Peyer's patch (tissue), 4 donors: ENCODE measurements at regions not wholly inside any gene's neighbourhood (a gene's known extent, or its start where the extent isn't known, plus 50 kb on each side); places are given as distances from the start of the nearest gene placed in this dataset.

Experiments
- CTCF ChIP-seq, 6 experiments: fragments of 450-650 bp in 4 of 6; fragments of 200-600 bp in 2 of 6; sonication (generic) in 1 of 6; IDR thresholded peaks; one replicate each; pipeline ENCODE4 v1.5.1; 2017 to 2019; ENCODE audit warnings: antibody characterized with exemption in 6 of 6, mild to moderate bottlenecking in 3 of 6, moderate library complexity in 1 of 6
- POLR2A ChIP-seq, 2 donors: fragments of 450-650 bp; IDR thresholded peaks; one replicate each; pipeline ENCODE4 v1.5.1; 2017; ENCODE audit warnings: antibody characterized with exemption in 2 of 2, mild to moderate bottlenecking in 2 of 2, moderate library complexity in 2 of 2

GRCh38 chr18:25679491-25679890, 327.5 kb upstream of the ZNF521 start:
- TF ChIP-seq CTCF (IDR thresholded peaks at IDR 0.05) (no peak), POLR2A (IDR thresholded peaks at IDR 0.05) (no peak)
